ENCODE measurements at regions not wholly inside any gene's neighbourhood (a gene's known extent, or its start where the extent isn't known, plus 50 kb on each side); places are given as distances from the start of the nearest gene placed in this dataset.

- TF ChIP-seq, protein P1, sequence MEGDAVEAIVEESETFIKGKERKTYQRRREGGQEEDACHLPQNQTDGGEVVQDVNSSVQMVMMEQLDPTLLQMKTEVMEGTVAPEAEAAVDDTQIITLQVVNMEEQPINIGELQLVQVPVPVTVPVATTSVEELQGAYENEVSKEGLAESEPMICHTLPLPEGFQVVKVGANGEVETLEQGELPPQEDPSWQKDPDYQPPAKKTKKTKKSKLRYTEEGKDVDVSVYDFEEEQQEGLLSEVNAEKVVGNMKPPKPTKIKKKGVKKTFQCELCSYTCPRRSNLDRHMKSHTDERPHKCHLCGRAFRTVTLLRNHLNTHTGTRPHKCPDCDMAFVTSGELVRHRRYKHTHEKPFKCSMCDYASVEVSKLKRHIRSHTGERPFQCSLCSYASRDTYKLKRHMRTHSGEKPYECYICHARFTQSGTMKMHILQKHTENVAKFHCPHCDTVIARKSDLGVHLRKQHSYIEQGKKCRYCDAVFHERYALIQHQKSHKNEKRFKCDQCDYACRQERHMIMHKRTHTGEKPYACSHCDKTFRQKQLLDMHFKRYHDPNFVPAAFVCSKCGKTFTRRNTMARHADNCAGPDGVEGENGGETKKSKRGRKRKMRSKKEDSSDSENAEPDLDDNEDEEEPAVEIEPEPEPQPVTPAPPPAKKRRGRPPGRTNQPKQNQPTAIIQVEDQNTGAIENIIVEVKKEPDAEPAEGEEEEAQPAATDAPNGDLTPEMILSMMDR (IDR thresholded peaks at IDR 0.05; ENCODE audit: low read depth, low read length) = no peak
- H3K4me3 ChIP-seq (ENCODE audit: low read depth, low read length) = no peak overlapping the region
- in situ Hi-C loops (cut with HindIII; ENCODE audit: low sequenced_read_pairs) = no loop called here
- DNase-seq (ENCODE audit: low read depth, low spot score) = no peak
These were observed 321.2 kb downstream of the ABCC12 start for GRCh38 chr16:47834485-47835024.

DNA sequence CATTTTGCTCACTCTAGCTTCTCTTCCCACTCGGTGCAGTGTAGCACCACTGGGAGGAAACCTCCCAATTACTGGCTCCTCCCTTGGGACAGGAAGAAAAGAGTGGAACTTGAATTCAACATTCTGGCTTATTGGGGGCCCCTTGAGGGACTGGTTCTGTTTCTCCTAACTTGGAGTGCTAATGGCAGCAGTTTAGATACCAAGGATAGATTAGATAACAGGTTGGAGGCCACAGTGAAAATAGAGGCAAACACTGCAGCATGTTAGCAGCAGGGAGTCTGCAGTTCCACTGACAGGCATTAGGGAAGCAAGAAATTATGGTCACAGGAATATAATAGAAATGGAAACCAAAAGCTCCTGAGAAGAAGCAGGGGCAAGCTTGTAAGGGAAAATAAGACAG, 322.0 kb downstream of the ABCC12 start:
- H3K4me3 ChIP-seq (ENCODE audit: low read depth, low read length) = no peak overlapping the region
- no peak for DNase-seq (ENCODE audit: low read depth, low spot score)
- in situ Hi-C loops (cut with HindIII; ENCODE audit: low sequenced_read_pairs) = no loop called here
- TF ChIP-seq, protein P1 (IDR thresholded peaks at IDR 0.05; ENCODE audit: low read depth, low read length) = no peak

DNA sequence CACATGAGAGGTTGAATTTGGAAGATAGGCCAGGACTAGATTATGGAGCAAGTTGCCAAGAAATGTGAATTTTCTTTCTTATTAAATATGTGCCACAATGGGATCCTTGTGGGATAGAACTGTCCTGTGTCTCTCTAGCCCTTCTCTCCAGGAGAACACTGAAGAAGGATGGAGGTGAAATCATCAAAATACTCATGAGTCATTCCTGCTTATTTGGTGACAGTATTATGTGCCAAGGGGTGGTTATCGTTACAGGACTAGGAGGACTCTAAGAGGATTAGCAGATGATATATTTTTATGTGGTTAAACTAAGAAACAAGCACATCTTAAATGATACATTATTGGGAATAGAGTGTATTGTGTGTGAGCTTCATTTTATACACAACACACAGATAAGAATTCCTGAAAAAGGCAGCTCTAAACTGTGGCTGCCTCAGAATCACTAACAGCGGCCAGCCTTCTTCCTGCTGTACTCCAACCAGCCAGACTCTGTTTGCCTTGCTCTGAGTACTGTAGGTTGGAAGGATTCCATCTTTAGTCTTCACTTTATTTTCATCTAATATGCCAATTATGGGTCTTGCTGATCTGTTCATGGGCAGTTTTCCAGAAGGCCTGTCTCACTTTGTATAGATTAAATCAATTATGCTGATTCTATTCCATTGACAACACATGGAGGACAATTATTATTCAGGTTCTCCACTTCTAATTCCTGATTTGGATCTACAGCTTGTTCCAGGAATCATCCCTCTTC, 325.8 kb downstream of the ABCC12 start:
- in situ Hi-C loops (cut with HindIII; ENCODE audit: low sequenced_read_pairs) = no loop called here

DNA sequence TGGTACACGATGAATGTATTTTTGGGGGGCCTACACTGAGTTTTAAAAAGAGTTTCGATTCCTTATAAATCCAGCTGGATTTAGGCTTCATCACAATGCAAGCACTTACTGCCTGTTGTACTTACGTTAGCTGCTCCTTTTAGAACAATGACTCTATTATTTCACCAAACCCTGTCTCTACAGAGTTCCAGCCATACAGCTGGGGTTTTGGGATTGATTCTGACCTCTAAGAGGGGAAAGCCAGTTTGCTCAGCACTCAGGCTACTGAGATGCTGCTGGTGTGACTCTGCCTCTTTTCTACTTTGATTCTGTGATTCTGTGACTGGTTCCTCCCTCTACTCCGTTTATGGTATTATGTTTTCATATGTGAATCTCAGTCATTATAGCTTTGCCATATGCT, 329.7 kb downstream of the ABCC12 start:
- in situ Hi-C loops (cut with HindIII; ENCODE audit: low sequenced_read_pairs) = no loop called here
- no peak for DNase-seq (ENCODE audit: low read depth, low spot score)
- H3K4me3 ChIP-seq (ENCODE audit: low read depth, low read length) = no peak overlapping the region
- TF ChIP-seq, protein P1 (IDR thresholded peaks at IDR 0.05; ENCODE audit: low read depth, low read length) = no peak

More for the DNA sequence above, 325.8 kb downstream of the ABCC12 start:
- H3K4me3 ChIP-seq (ENCODE audit: low read depth, low read length) = no peak overlapping the region
- TF ChIP-seq, protein P1 (IDR thresholded peaks at IDR 0.05; ENCODE audit: low read depth, low read length) = no peak
- no peak for DNase-seq (ENCODE audit: low read depth, low spot score)

DNA sequence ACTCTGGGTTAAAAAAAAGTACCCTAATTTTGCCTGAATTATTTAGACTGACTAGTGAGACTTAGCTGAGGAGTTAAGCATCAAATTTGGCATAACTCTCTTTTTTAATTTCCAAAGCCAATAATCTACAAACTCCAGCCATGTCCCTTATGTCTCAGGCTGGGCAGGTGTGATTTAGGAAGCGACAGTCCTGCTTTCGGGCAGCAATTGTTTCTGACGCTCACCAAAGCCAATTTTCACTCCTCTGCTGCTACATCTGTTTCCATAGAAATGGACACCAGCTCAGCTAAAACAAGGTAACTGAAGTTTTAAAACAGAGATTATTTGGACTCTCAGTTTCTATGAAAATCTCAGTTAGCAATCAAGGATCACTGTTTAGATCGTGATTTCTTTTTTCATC, 338.7 kb downstream of the ABCC12 start:
- TF ChIP-seq, protein P1 (IDR thresholded peaks at IDR 0.05; ENCODE audit: low read depth, low read length) = no peak
- DNase-seq (ENCODE audit: low read depth, low spot score) = no peak
- no peak overlapping the region for H3K4me3 ChIP-seq (ENCODE audit: low read depth, low read length)
- in situ Hi-C loops (cut with HindIII; ENCODE audit: low sequenced_read_pairs) = no loop called here

- no peak overlapping the region for H3K4me3 ChIP-seq (ENCODE audit: low read depth, low read length)
- in situ Hi-C loops (cut with HindIII; ENCODE audit: low sequenced_read_pairs) = no loop called here
- DNase-seq (ENCODE audit: low read depth, low spot score) = no peak
- TF ChIP-seq, protein P1 (IDR thresholded peaks at IDR 0.05; ENCODE audit: low read depth, low read length) = no peak
These were observed 339.3 kb downstream of the ABCC12 start for GRCh38 chr16:47816511-47816910.

Measured in astrocyte of the spinal cord (primary cell).